ENCODE measurements at regions not wholly inside any gene's neighbourhood (a gene's known extent, or its start where the extent isn't known, plus 50 kb on each side); places are given as distances from the start of the nearest gene placed in this dataset.

- no peak overlapping the region for H3K4me3 ChIP-seq
- peaks cover 0 to 18% (median 0%) of the 10 kb centered on the region in 9 donors for H3K27me3 ChIP-seq
- no peak for ATAC-seq
- intact Hi-C loops (cut with DNase I): no loop called here
- no peak overlapping the region for H3K27ac ChIP-seq
- DNase-seq: no peak
- H3K4me1 ChIP-seq: no peaks in the 10 kb centered on the region
- no peaks in the 10 kb centered on the region for H3K9me3 ChIP-seq
- no peaks in the 10 kb centered on the region for H3K36me3 ChIP-seq
- WGBS, 4 donors: 77 to 81% (median 79%) methylated on average over 11 of the region's 11 CpGs
- no peak for TF ChIP-seq CTCF (IDR thresholded peaks at IDR 0.05)
- TF ChIP-seq POLR2A (IDR thresholded peaks at IDR 0.05): no peak
Observed at GRCh38 chr10:130558746-130559546, 422.8 kb downstream of the GLRX3 start.

- Histone ChIP-seq H3K9me3 (no peaks in the 10 kb centered on the region), H3K27ac (no peak overlapping the region), H3K4me1 (no peaks in the 10 kb centered on the region), H3K27me3 (peaks cover 0 to 18% (median 0%) of the 10 kb centered on the region in 9 donors), H3K36me3 (no peaks in the 10 kb centered on the region), H3K4me3 (no peak overlapping the region)
- intact Hi-C loops (cut with DNase I): no loop called here
- ATAC-seq (peak in 1 of 4 donors; percentile 19), DNase-seq (no peak)
- 66 to 84% (median 71%) methylated on average over 6 of the region's 6 CpGs for WGBS, 4 donors
- TF ChIP-seq POLR2A (IDR thresholded peaks at IDR 0.05) (no peak), CTCF (IDR thresholded peaks at IDR 0.05) (no peak)
Observed at GRCh38 chr10:130559547-130559880, 423.3 kb downstream of the GLRX3 start.

GRCh38 chr10:130560116-130560515 lies 423.9 kb downstream of the GLRX3 start:
- no peaks in the 10 kb centered on the region for H3K4me1 ChIP-seq
- no peaks in the 10 kb centered on the region for H3K9me3 ChIP-seq
- 70 to 80% (median 76%) methylated on average over 11 to 12 of the region's 12 CpGs for WGBS, 4 donors
- H3K27ac ChIP-seq: no peak overlapping the region
- H3K27me3 ChIP-seq: peaks cover 0 to 18% (median 0%) of the 10 kb centered on the region in 9 donors
- ATAC-seq (no peak), DNase-seq (no peak)
- H3K4me3 ChIP-seq: no peak overlapping the region
- intact Hi-C loops (cut with DNase I): no loop called here
- TF ChIP-seq CTCF (IDR thresholded peaks at IDR 0.05): no peak
- TF ChIP-seq POLR2A (IDR thresholded peaks at IDR 0.05): no peak
- H3K36me3 ChIP-seq: no peaks in the 10 kb centered on the region

- H3K4me1 ChIP-seq: no peaks in the 10 kb centered on the region
- intact Hi-C loops (cut with DNase I): no loop called here
- peaks cover 0 to 18% (median 0%) of the 10 kb centered on the region in 9 donors for H3K27me3 ChIP-seq
- no peaks in the 10 kb centered on the region for H3K36me3 ChIP-seq
- ATAC-seq: no peak
- 87 to 92% (median 89%) methylated on average over 3 to 8 of the region's 8 CpGs for WGBS, 4 donors
- no peak overlapping the region for H3K4me3 ChIP-seq
- H3K9me3 ChIP-seq: no peaks in the 10 kb centered on the region
- no peak for TF ChIP-seq CTCF (IDR thresholded peaks at IDR 0.05)
- no peak for TF ChIP-seq POLR2A (IDR thresholded peaks at IDR 0.05)
- no peak for DNase-seq
- H3K27ac ChIP-seq: no peak overlapping the region
Observed at GRCh38 chr10:130560573-130560972, 424.4 kb downstream of the GLRX3 start.
